HG03025 (cell line): ENCODE measurements at regions not wholly inside any gene's neighbourhood (a gene's known extent, or its start where the extent isn't known, plus 50 kb on each side); places are given as distances from the start of the nearest gene placed in this dataset.

ENCODE experiments used
- ATAC-seq: cut with Tn5 transposase; IDR thresholded peaks from one replicate; pipeline ENCODE4 v1.9.1; 2021; ENCODE audit warnings: mild to moderate bottlenecking, moderate library complexity; ENCODE audit not compliant: unreplicated experiment, low FRiP score

DNA sequence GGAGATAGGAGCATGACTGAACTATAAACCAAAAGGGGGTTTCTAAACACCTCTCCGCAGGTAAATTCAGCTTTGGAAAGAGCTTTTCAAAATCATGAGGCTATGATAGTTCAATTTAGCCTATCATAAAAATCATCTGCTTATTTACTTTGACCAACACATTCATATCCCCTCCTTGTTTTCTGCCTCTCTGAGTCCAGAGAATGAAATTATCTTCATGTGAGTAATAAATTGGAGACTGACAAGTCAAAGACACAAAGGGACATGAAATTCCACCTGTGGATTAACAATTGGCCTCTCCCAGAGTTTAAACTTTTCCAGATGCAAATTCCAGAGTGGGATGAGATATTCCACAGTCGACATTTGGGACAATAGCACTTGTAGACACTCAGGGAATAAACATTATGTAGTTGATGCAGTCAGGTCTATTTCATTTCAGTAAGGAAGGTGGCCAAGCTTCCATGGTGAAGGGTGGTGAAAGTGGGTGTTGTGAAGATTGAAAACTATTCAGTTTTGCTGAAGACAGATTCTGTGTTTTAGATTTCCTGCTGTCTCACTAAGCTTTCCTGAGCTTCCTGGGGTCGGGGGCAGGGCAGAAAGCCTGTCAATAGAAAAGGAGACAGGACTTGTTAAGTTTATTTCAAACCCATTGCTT lies 84.7 kb downstream of the CDC42EP3 start:
- no peak for ATAC-seq

DNA sequence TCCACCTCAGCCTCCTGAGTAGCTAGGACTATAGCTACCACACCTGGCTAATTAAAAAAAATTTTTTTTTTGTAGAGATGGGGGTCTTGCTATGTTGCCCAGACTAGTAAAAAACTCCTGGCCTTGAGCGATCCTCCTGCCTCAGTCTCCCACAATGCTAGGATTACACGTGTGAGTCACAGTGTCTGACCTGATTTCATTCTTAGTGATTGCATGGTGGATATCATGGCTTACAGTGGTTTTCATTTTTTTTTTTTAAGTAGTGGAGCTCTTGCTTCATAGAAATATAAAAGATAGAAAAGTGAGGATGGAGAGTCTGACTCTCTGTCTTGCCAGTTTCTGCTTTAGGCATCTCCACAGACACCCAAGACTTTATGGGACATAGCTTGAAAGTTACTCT lies 83.6 kb downstream of the CDC42EP3 start:
- no peak for ATAC-seq

DNA sequence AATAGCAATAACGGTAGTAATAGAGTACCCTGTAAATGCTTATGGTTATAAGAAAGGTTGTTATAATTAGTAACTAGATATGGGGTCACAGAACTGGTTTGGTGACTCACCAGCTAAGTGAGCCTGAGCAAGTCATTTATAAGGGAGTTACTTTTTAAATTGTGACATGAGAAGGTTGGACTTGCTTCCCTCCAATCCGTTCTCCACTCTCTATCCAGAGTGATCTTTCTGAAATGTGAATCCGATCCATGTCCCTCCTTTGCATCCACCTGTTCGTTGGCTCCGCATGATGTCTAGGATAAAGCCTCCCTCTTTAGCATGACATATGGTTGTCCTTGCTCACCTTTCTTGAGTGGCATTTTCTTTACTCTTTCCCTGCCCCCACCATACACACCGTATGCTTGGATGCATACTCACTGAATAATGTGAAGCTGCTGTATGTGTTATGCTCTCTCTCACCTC lies 83.1 kb downstream of the CDC42EP3 start:
- no peak for ATAC-seq

DNA sequence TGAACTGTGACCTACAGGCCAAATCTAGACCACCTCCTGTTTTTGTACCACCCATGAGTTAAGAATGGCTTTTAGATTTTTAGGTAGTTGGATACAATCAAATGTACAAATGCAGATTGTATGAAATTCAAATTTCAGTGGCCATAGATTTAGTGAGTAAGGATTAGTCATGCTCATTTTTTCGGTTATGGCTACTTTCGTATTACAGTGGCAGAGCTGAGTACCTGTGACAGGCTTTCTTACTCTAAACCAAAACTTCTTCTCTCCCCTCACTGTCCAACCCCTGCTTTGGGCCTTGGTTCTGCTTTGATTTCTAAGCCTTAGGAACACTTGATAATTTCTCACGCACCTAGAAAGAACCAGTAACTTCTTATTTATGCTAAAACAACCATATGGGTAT lies 82.1 kb downstream of the CDC42EP3 start:
- ATAC-seq = no peak

DNA sequence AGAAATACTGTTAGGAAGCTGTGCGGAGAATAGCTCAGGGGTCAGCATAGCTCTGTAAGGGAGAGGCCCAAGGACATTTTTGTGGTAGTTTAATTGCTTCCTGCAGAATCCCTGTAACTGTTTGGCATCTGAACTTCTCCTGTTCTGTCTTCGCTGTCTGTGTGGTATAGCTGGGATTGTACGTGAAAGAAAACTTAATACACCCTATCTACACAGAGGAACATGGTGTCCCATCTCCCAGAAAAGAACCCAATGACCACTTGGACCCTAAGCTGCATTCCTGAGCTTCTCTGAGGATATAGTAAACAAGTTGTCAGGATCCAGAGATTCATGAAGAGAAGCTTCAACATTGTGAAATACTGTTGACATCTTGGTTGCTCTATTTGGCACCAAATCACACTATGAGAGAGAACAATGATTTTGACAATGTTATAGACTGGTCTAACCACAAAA lies 81.3 kb downstream of the CDC42EP3 start:
- ATAC-seq = no peak
